ENCODE measurements at regions not wholly inside any gene's neighbourhood (a gene's known extent, or its start where the extent isn't known, plus 50 kb on each side); places are given as distances from the start of the nearest gene placed in this dataset.

DNA sequence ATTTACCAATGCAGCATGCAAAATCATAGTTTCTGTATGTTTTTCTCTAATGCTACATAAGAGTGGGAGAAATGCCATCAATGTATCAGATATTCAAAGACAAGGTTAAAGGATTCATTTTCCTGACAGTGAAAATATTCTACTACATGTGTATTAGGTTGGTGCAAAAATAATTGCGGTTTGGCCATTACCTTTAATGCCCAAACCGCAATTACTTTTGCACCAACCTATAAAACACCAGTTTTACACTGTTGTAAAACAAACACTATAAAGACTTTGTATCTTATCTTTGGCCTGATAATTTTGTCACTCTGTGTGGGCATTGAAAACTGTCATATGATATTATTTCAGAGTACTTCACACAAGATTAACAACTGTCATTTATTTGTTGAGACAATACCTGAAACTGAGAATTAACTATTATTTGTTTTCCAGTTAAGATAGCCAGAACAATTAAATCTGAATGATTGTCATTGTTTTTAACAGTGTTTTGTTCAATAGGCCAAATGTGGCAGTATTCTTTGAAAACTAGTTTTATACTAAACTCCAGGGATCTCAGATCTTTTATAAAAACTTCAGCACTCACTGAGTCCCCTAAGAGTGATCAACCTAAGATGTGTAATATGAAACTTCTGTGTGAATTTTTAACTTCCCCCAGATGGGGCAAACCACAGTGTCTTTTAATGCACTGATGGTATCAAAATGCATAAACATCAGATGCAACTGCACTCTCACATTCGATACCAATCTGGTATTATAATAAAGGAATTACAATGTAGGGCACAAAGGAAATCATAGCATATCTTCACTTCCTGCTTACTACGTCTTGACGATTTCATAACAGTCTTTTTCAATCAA is 53.8 kb upstream of the FBN2 start:
- DNase-seq (ENCODE audit: low read depth in 2 of 2), result no peak

GRCh38 chr5:128596071-128596470 is 58.0 kb upstream of the FBN2 start:
- DNase-seq (ENCODE audit: low read depth in 2 of 2), result peak; percentile 2 to 8

- no peak for DNase-seq (ENCODE audit: low read depth in 2 of 2)
Measured at GRCh38 chr5:128597156-128597555, 59.1 kb upstream of the FBN2 start.

DNA sequence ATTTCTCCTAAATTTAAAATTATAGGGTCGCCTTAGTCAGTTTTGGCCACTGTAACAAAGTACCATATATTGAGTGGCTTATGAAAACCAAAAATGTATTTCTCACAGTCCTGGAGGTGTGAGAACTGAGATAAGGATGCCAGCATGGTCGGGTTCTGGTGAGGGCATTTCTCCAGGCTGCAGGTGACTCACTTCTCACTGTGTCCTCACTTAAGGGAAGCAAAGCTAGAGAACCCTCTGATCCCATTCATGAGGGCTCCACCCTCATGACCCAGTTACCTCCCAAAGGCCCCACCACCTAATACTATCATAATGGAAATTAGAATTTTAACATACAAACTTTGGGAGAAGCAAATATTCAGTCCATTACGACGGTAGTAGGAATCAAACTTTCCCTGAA is 75.1 kb upstream of the FBN2 start:
- DNase-seq (ENCODE audit: low read depth in 2 of 2), result no peak

- DNase-seq (ENCODE audit: low read depth in 2 of 2), result no peak
Measured at GRCh38 chr5:128613766-128614165, 75.7 kb upstream of the FBN2 start.

DNA sequence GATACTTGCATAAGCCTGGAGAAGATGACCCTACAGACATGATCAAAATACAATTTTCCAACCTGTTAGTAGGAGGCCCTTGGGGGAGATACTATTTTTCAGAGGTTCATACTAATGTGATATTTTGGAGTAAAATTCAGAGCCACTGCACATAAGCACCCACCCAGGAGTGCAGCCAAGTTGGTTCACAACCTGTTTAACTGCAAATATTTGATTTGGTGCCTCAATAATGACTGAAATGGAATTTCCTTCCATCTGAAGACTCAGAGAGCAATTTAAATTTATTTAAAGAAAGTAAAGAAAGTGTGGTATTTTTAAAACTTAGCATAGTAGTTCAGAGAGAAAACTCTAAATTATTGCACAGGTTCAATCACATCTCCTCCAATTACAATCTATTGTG is 77.5 kb upstream of the FBN2 start:
- no peak for DNase-seq (ENCODE audit: low read depth in 2 of 2)

- no peak for DNase-seq (ENCODE audit: low read depth in 2 of 2)
Measured at GRCh38 chr5:128626536-128627090, 88.6 kb upstream of the FBN2 start.

GRCh38 chr5:128627939-128628338 is 89.9 kb upstream of the FBN2 start:
- no peak for DNase-seq (ENCODE audit: low read depth in 2 of 2)

DNA sequence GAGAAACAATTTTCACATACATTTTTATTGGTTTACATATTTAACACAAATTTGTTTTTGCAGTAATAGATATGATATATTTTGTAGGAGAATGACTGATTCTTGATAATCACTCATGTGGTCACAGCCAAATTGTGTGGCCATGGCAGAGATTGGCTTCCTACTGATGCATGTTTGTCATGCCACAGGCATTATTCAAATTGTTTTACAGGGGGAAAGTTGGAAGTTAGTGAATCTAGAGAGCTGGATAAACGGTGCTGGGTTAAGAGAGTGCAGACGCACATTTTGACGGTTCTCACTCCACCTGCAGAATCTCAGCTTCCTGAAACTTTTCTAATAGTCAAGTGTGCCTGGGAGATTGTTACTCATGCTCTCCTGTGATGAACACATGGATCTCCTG is 91.1 kb upstream of the FBN2 start:
- no peak for DNase-seq (ENCODE audit: low read depth in 2 of 2)

DNA sequence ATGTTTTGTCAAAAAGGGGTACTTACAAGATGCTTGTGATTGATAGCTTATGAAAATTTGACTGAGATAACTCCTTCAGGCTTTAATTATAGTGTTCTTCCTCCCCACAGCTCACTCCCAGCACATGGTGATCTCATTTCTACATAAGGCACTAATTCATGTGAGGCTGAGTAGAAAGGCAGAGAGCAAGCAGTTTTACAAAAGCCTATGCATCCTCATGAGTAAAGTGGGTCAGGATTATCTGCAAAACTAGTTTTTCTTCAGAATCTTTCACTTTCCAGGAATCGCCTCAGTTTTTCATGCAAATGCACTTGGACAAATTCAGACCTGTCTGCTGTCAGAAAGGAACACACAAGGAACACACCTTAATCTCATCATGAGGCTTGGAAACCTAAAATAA is 92.1 kb upstream of the FBN2 start:
- DNase-seq (ENCODE audit: low read depth in 2 of 2), result no peak

- no peak for DNase-seq (ENCODE audit: low read depth in 2 of 2)
Measured at GRCh38 chr5:128631771-128632170, 93.7 kb upstream of the FBN2 start.

DNA sequence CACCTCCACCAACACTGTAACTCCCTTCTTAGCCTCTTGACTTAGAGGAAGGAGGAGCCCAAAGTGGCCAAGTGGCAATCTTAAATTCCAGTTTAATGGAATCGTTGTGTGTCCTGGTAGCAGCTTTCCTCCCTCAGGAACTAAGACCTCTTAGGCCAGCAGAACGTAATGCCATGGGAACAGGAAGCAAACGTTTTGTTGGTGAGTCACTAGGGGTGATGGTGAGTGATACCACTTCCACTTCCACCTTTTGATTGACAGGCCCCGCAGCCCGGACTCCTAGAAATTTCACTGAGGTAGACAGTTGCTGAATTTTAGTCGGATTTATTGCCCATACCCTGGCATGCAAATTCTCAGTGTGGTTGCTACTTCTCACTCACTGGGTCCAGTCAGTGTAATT is 94.2 kb upstream of the FBN2 start:
- DNase-seq (ENCODE audit: low read depth in 2 of 2), result peak in 1 of 2 donors; percentile 43

GRCh38 chr5:128633901-128634300 is 95.9 kb upstream of the FBN2 start:
- no peak for DNase-seq (ENCODE audit: low read depth in 2 of 2)

DNA sequence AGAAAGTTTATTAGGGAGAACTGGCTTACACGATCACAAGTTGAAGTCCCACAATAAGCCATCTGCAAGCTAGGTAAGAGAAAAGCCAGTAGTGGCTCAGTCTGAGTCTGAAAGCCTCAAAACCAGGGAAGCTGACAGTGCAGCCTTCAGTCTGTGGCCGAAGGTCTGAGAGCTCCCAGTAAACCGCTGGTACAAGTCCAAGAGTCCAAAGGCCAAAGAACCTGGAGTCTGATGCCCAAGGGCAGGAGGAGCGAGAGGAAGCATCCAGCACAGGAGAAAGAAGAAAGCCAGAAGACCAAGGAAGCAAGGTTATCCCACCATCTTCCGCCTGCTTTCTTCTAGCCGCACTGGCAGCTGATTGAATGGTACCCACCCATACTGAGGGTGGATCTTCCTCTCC is 97.3 kb upstream of the FBN2 start:
- DNase-seq (ENCODE audit: low read depth in 2 of 2), result no peak

GRCh38 chr5:128636361-128636760 is 98.3 kb upstream of the FBN2 start:
- no peak for DNase-seq (ENCODE audit: low read depth in 2 of 2)

DNA sequence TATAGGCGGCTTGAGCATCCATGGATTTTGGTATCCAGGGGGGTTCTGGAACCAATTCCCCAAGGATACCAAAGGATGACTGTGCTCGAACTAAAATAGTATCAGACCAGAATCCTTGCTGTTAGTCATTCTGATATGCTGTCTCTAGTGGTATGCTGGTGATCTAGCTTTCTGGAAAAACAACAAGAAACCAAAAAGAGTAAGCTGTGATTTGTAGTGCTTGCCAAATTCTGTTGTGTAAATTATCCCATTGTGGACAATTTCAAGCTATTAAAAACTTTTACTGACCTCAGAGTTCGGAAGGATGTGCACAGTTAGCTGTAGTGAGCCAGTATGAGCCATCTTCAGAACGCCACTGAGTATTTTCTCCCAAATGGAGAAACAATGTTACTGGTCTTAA is 99.0 kb upstream of the FBN2 start:
- DNase-seq (ENCODE audit: low read depth in 2 of 2), result no peak

DNA sequence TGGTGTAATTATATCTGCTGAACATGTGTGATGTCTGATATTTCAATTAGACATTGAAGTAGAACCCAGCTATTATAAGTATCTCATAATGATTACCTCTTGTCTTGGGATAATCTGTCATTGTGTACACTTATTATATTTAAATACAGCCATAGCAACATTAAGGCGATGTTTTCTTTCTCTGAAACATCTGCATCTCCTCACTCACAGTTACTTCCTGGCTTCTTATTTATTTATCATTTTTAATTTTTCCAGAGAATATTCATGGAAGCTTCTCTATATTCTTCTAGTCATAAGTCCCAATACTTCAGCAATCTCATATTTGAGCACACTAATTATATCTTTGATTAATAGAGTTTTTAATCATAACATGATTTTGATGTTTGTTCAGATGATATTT is 103.8 kb upstream of the FBN2 start:
- DNase-seq (ENCODE audit: low read depth in 2 of 2), result no peak

DNA sequence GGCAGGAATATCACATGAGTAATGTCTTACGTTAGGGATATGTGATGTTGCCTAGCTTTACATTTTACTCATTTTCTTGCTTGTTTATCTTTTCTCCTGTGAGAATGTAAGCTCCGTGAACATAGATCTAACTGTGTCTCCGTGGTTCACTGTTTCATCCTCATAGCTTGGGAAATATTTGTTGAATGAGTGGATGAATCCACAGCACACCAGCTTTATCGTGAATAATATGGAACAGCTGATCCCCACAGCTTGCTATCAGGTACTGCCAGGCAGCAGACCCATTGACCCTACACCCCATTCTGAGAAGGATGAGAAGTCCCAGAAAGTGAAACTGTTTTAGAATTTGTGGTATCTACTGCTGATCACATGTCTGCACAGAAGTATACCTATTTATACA is 106.8 kb upstream of the FBN2 start:
- DNase-seq (ENCODE audit: low read depth in 2 of 2), result peak in 1 of 2 donors; percentile 58

- no peak for DNase-seq (ENCODE audit: low read depth in 2 of 2)
Measured at GRCh38 chr5:128645581-128645980, 107.5 kb upstream of the FBN2 start.

- no peak for DNase-seq (ENCODE audit: low read depth in 2 of 2)
Measured at GRCh38 chr5:128646176-128646575, 108.1 kb upstream of the FBN2 start.

- peak in 1 of 2 donors; percentile 75 for DNase-seq (ENCODE audit: low read depth in 2 of 2)
Measured at GRCh38 chr5:128649192-128649591, 111.1 kb upstream of the FBN2 start.

DNA sequence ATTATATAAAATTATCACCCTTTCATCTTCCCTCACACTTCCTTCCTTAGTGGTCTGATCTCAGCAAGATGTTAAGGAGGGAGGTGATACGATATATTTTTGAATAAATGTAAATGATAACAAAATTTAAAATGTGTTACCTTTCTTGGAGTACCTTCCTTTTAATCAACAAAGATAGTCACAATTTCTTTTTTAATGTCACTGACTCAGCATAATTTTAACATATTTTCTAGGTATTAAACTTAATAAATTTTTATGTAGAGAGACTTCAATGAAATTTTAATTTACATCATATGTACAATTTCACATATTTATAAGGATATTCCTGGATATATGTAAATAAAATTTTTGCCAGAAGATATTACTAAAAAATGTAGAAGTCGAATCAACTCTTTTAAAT is 125.0 kb upstream of the FBN2 start:
- DNase-seq (ENCODE audit: low read depth in 2 of 2), result no peak

DNA sequence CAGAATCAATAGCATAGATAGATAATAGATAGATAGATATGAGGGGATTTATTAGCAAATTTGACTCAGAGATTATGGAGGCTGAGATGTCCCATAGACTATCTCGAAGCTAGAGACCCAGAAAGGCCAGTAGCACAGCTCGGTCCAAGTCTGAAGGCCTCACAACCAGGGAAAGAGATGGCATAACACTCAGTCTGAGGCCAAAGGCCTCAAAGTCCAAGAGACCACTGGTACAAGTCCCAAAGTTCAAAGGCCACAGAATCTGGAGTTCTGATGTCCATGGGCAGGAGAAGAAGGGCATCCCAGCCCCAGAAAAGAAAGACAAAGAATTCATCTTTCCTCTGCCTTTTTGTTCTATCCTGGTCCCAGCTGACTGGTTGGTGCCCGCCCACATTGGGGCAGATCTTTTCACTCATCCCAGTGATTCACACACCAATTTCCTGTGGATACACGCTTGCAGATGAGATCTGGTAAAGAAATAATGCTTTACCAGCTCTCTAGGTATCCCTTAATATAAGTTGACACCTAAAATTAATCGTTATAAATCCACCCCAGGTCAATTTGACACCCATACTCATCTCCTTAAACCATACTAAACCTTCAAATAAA is 127.8 kb upstream of the FBN2 start:
- no peak for DNase-seq (ENCODE audit: low read depth in 2 of 2)
